Myocyte (in vitro differentiated cells): ENCODE measurements at regions not wholly inside any gene's neighbourhood (a gene's known extent, or its start where the extent isn't known, plus 50 kb on each side); places are given as distances from the start of the nearest gene placed in this dataset.
"Not testable (repeated sequence)": the region's sequence is repeated elsewhere in the genome, so short reads cannot be mapped to it uniquely, and the experiment has no call there.

Experiments
- DNase-seq: peaks from one replicate; pipeline ENCODE4 v3.0.0-alpha.2; 2012; ENCODE audit warnings: low read depth

GRCh38 chr2:78780256-78780655 is 245.2 kb upstream of the REG3G start:
- peak; percentile 9 for DNase-seq

DNA sequence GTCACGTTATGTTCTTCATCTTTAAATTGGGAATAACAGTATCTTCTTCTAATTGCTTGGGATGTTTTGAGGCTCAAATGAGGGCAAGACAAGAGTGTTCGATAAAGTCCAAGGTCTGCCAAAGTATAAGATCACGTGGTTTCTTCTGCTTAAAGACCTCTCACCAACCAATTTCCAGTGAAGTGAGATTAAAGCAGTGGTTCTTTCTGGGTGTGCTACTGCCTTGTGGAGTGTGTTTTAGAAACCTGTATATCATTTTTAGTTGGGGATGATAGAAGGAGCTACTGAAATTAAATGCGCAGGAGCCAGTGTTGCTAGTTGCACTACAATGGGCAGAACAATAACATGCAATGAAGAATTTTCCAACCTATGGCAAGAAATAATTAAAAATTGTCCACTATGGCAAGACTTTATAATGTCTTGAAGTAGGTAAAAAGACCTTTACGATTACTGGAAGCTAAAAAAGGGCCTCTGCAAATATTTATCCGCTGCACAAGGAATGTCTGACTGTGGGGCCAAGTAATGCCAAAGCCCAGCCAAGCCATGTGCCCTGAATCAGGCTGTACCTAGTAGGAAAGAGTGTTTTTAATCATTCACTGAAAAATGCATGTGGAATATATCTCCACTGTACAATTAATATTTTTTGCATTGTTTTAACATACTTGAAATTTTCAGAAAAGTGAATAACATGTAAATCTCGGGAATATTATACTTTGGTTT is 244.5 kb upstream of the REG3G start:
- no peak for DNase-seq

GRCh38 chr2:78782196-78782595 is 243.3 kb upstream of the REG3G start:
- no peak for DNase-seq

DNA sequence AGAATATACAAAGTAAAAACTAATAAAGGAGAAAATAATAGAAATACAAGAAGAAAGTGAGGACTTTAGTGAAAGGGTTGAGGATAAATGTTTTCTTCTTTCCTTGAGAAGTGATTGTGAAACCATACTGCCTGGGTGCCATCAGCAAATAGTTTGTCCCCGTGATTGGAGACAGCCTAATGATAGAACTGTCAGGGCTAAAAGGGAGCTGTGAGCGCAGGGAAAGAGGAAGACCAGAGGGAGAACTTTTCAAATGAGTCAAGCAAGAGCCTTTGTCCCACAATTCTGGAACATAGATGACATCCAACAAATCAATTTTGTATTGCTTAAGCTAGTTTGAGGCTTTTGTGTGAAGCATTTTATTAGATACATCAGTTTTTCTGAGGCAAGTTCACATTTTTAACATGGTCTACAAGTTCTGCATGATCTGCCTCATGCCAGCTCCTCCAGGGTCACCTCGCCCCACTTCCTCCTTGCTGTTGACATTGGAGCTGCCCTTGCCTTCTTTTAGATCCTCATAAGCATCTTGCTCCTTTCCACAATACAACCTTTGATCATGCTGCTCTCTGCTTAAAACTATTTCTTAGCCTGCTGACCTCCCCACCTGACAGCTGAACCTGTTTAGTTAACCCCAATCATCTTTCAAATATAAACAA is 213.4 kb upstream of the REG3G start:
- no peak for DNase-seq

DNA sequence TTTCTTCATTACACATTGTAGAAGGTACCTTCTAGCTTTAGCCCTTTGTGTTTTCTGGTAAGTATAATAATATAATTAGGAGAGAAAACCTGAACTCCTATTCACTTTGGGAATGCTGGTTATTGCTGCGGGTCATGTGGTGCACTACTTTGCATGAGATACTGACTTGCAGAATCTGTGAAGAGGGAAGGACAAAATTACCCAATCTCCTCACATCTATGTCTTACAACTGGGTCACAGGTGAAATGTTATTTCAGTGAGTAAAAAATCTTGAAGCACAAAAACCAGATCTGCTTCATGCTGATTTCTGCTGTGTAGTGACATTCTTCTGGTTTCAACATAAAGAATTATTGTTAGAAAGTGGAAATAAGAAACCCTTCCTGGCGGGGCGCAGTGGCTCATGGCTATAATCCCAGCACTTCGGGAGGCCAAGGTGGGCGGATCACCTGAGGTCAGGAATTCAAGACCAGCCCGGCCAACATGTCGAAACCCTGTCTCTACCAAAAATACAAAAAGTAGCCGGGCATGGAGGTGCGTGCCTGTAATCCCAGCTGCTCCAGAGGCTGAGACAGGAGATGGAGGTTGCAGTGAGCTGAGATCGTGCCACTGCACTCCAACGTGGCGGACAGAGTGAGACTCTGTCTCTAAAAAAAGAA is 211.0 kb upstream of the REG3G start:
- no peak for DNase-seq

DNA sequence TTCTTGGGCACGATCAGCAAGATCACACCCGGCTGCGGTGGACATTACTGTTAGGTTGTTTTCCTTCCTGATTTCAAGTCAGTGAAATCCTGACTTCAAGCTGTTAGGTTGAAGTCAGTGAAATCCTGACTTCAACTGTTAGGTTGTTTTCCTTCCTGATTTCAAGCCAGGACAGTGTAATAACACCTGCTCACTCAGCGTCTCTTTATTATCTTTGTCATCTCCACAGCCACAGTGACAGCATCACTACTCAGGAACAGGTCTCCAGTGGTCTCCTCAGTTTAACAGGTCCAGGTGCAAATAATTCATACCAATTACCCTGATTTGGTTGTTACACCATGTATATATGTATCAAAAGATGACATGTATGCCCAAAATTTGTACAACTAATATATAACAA is 208.1 kb upstream of the REG3G start:
- no peak for DNase-seq

DNA sequence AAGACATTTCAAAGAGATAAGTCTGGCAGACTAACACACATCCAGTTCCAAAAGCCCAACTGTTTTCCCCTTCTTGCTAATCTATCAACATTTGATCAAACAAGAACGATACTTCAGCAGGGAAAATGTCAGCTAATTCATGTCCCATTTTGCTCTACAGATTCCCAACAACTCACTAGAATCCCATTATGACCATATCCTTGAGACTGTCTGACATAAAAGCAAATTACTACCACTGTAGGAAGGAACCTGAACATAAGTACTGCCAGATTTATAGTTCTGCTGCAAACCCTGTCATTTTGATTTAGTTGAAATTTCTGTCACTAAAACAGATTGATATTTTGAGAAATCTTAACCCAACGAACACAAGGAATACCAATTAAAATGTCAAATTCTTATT is 193.0 kb upstream of the REG3G start:
- DNase-seq: no peak

- DNase-seq: no peak
Observed at GRCh38 chr2:78839259-78839658, 186.2 kb upstream of the REG3G start.

- DNase-seq: not testable (repeated sequence)
Observed at GRCh38 chr2:78840311-78840710, 185.2 kb upstream of the REG3G start.

- no peak for DNase-seq
Observed at GRCh38 chr2:78845664-78846185, 179.8 kb upstream of the REG3G start.

GRCh38 chr2:78861546-78861945 is 164.0 kb upstream of the REG3G start:
- no peak for DNase-seq

- DNase-seq: no peak
Observed at GRCh38 chr2:78864205-78864604, 161.3 kb upstream of the REG3G start.

DNA sequence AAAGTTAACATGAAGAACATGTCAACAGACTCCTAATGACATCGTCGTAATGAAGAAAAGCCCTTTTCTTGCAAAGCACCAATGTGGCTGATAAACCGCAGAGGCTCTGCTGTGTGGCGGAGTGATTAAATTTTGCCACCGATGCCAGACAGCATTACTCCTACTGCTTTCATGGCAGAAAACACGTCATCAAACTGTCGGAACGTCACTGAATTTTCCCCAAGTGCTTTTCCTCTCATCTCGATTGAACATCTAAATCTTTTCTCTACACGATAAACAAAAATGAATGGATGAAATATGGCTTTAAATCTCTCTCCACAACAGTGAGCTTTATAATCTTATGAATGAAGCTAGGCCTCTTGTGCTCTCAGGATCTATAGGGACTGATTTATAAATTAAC is 159.8 kb upstream of the REG3G start:
- DNase-seq: no peak

DNA sequence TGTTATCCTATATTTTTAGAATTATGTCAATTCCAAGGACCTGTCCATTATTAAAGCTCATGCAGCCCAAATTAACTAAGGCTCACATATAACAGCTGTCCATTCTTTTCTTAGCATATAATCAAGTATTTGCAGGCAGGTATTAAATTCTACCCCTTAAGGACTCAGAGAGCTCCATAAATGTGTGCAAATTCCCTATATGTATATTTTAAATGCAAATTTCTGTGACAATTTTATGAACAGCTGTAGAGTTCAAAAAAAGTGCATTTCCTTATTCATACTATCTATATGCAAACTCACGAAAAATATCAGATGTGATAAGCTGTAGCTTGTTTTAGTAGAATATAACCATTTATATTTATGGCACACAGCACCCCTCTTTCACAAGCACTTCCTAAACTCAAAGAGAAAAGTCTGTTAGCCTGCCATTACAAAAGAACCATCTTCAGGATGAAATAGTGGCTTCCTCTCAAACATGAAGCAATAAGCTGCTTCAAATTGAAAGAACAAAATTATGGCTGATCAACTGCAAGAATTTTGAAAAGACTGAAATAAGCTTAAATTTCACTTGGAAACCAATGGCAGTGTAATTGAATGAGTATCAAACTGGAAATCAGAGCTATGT is 155.0 kb upstream of the REG3G start:
- DNase-seq: no peak

- DNase-seq: no peak
Observed at GRCh38 chr2:78873526-78873925, 152.0 kb upstream of the REG3G start.

DNA sequence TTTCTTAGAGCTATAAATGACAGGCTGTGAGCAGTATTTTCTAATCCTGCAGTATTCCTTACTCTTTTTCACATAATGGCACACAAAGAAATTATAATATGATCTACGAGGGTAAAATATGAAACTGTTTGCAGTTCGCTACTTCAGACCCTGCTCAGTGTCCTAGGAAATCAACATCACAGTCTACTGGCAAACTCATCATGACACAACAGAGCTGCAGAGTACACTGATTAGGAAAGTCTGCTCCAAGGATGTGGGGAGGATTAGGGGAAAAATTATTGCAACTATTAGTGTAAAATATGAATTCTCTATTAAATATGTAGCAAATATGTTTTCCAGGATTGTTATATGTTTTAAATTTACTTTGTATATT is 149.2 kb upstream of the REG3G start:
- DNase-seq: no peak

GRCh38 chr2:78887446-78887845 is 138.1 kb upstream of the REG3G start:
- no peak for DNase-seq

GRCh38 chr2:78890935-78891334 is 134.6 kb upstream of the REG3G start:
- DNase-seq: no peak

GRCh38 chr2:78892295-78892694 is 133.2 kb upstream of the REG3G start:
- no peak for DNase-seq

GRCh38 chr2:78895022-78895421 is 130.5 kb upstream of the REG3G start:
- no peak for DNase-seq

DNA sequence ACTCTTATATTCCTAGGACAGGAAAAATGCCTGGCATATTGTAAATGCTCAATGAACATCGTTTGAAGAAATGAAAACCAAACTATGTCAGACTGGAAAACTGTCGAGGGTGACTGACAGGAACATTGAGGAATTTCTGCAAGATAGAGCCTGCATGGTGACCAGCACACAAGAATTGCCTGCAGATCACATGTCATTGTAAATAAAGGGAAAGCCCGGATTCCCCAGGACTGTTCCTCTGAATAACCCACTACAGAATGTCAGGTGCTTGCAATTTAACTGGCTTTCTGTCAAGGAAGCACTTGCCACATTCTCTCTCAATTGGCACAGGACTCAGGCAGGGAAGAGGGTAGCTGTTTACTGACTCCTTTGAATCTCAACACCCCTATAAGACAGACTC is 129.0 kb upstream of the REG3G start:
- DNase-seq: no peak

DNA sequence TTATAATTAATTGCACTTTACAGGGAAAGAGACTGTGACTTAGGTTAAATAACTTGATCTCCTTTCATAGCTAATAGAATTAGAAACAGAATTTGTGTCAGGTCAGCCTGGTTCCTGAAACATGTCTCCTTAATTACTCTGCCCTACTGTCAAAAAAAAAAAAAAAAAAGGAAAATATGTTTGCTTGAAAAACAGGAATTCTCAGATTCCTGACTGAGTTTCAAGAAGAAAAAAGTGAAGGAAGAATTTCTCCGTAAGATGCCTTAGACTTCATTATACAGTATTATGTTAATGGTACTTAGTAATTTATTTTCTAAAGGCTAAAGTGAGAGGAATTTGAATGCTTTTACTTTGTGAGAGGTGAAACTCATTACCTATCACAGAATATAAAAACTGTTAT is 118.4 kb upstream of the REG3G start:
- DNase-seq: no peak
